ENCODE measurements at regions not wholly inside any gene's neighbourhood (a gene's known extent, or its start where the extent isn't known, plus 50 kb on each side); places are given as distances from the start of the nearest gene placed in this dataset.

- no peak for DNase-seq (ENCODE audit: low read depth, low spot score)
- H3K4me3 ChIP-seq (ENCODE audit: low read depth, low read length), result no peak overlapping the region
- in situ Hi-C loops (cut with HindIII; ENCODE audit: low sequenced_read_pairs), result no loop called here
- no peak for TF ChIP-seq CTCF (IDR thresholded peaks at IDR 0.05; ENCODE audit: low read depth, low read length)
These were observed 157.6 kb downstream of the PDGFRA start for GRCh38 chr4:54386693-54387092.

DNA sequence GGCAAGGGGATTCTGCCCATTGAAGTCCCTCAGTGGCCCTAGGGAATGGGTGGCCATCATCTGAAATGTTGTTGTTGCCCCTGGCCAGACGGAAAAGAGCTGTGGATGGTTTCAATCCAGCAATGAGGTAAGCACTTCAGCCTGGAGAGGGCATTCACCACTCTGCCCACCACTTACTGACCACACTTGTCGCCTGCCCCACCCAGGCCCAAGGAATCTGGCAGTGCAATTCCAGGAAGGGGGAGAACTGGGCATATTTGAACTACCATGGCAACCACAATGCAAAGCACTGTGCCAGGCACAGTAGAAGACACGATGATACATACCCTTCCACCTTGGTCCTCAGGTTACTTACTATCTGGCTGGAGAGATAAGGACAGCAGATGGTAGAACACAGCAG, 161.6 kb downstream of the PDGFRA start:
- in situ Hi-C loops (cut with HindIII; ENCODE audit: low sequenced_read_pairs), result no loop called here
- no peak for TF ChIP-seq CTCF (IDR thresholded peaks at IDR 0.05; ENCODE audit: low read depth, low read length)
- no peak for DNase-seq (ENCODE audit: low read depth, low spot score)

DNA sequence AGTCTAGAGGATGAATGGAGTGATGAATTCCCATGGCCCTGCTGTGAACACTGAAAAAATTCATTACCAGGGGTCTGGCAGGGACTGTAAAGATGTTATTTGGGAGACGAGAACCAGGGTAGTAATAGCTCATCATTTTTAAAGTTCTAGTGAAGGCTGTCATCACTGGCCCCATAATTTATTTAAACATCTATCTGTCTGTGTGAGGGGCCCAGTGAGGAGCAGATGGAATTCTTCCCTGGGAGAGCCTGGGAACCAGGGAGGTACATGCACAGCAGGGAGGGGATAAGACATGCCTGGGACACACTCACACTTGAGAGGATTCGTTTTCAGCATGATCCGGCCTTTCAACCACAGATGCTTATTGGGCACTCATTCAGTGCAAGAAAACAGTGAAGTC, 162.0 kb downstream of the PDGFRA start:
- DNase-seq (ENCODE audit: low read depth, low spot score), result no peak
- no peak overlapping the region for H3K4me3 ChIP-seq (ENCODE audit: low read depth, low read length)
- in situ Hi-C loops (cut with HindIII; ENCODE audit: low sequenced_read_pairs), result no loop called here
- no peak for TF ChIP-seq CTCF (IDR thresholded peaks at IDR 0.05; ENCODE audit: low read depth, low read length)

More for the DNA sequence above, 161.6 kb downstream of the PDGFRA start:
- no peak overlapping the region for H3K4me3 ChIP-seq (ENCODE audit: low read depth, low read length)

DNA sequence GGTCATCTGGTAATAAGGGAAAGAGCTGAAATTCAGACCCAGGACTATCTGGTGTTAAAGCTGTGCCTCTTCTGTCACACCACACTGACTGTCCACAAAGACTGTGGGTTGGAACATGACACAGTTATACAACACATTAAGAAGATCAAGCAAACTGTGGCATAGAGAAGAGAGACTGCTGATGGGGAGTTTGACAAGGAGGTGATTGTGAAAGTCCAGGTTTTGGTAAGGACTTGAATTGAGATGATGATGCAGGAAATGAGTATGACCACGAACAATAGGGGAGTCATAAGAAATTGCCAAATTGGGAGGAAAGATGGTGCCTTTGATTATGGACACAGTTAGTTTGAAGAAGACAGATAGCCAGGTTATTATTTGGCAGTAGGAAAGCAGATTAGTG, 163.4 kb downstream of the PDGFRA start:
- TF ChIP-seq CTCF (IDR thresholded peaks at IDR 0.05; ENCODE audit: low read depth, low read length), result no peak
- in situ Hi-C loops (cut with HindIII; ENCODE audit: low sequenced_read_pairs), result no loop called here
- DNase-seq (ENCODE audit: low read depth, low spot score), result no peak
- no peak overlapping the region for H3K4me3 ChIP-seq (ENCODE audit: low read depth, low read length)

DNA sequence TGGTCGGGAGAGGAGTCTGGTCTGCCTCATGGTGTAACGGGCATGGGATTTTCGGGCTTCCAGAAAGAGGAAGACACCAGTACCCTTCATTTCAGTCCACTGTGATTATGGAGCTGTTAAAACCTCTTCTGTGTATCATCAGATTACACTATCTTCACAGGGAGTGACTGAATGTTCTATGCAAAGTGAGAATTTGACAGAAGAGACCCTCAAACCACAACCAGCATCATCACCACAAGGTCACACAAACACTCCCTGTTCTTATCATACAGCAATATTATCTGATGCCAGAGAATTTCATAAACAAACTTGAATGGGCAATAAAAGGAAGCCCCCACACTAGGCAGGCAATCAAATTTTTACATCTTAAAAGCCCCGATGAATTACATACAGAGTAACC, 164.2 kb downstream of the PDGFRA start:
- in situ Hi-C loops (cut with HindIII; ENCODE audit: low sequenced_read_pairs), result no loop called here
- DNase-seq (ENCODE audit: low read depth, low spot score), result no peak
- H3K4me3 ChIP-seq (ENCODE audit: low read depth, low read length), result no peak overlapping the region
- no peak for TF ChIP-seq CTCF (IDR thresholded peaks at IDR 0.05; ENCODE audit: low read depth, low read length)

GRCh38 chr4:54395013-54395527, 166.0 kb downstream of the PDGFRA start:
- DNase-seq (ENCODE audit: low read depth, low spot score), result no peak
- in situ Hi-C loops (cut with HindIII; ENCODE audit: low sequenced_read_pairs), result no loop called here
- no peak overlapping the region for H3K4me3 ChIP-seq (ENCODE audit: low read depth, low read length)
- TF ChIP-seq CTCF (IDR thresholded peaks at IDR 0.05; ENCODE audit: low read depth, low read length), result no peak

GRCh38 chr4:54400188-54400587, 171.1 kb downstream of the PDGFRA start:
- no peak for TF ChIP-seq CTCF (IDR thresholded peaks at IDR 0.05; ENCODE audit: low read depth, low read length)
- peak; percentile 23 for DNase-seq (ENCODE audit: low read depth, low spot score)
- H3K4me3 ChIP-seq (ENCODE audit: low read depth, low read length), result no peak overlapping the region
- in situ Hi-C loops (cut with HindIII; ENCODE audit: low sequenced_read_pairs), result no loop called here
